ENCODE measurements at regions not wholly inside any gene's neighbourhood (a gene's known extent, or its start where the extent isn't known, plus 50 kb on each side); places are given as distances from the start of the nearest gene placed in this dataset.

GRCh38 chr1:232334811-232335210 lies 295.1 kb downstream of the SIPA1L2 start:
- TF ChIP-seq, protein P1, sequence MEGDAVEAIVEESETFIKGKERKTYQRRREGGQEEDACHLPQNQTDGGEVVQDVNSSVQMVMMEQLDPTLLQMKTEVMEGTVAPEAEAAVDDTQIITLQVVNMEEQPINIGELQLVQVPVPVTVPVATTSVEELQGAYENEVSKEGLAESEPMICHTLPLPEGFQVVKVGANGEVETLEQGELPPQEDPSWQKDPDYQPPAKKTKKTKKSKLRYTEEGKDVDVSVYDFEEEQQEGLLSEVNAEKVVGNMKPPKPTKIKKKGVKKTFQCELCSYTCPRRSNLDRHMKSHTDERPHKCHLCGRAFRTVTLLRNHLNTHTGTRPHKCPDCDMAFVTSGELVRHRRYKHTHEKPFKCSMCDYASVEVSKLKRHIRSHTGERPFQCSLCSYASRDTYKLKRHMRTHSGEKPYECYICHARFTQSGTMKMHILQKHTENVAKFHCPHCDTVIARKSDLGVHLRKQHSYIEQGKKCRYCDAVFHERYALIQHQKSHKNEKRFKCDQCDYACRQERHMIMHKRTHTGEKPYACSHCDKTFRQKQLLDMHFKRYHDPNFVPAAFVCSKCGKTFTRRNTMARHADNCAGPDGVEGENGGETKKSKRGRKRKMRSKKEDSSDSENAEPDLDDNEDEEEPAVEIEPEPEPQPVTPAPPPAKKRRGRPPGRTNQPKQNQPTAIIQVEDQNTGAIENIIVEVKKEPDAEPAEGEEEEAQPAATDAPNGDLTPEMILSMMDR (IDR thresholded peaks at IDR 0.05), result no peak
- TF ChIP-seq POLR2A (IDR thresholded peaks at IDR 0.05), result no peak

Measured in gastroesophageal sphincter (tissue), 3 donors.